ENCODE measurements at regions not wholly inside any gene's neighbourhood (a gene's known extent, or its start where the extent isn't known, plus 50 kb on each side); places are given as distances from the start of the nearest gene placed in this dataset.

GRCh38 chr5:167877924-167878323 lies 413.5 kb upstream of the WWC1 start:
- TF ChIP-seq CTCF (IDR thresholded peaks at IDR 0.05) (no peak), POLR2A (IDR thresholded peaks at IDR 0.05) (no peak)
